ENCODE measurements at regions not wholly inside any gene's neighbourhood (a gene's known extent, or its start where the extent isn't known, plus 50 kb on each side); places are given as distances from the start of the nearest gene placed in this dataset.

GRCh38 chr2:8627019-8627691 lies 54.7 kb upstream of the ID2 start:
- TF ChIP-seq CTCF (IDR thresholded peaks at IDR 0.05), result no peak
- TF ChIP-seq POLR2A (IDR thresholded peaks at IDR 0.05), result no peak
